ENCODE measurements at regions not wholly inside any gene's neighbourhood (a gene's known extent, or its start where the extent isn't known, plus 50 kb on each side); places are given as distances from the start of the nearest gene placed in this dataset.

- no peak for TF ChIP-seq CTCF (IDR thresholded peaks at IDR 0.05 in 2 of 3, conservative IDR thresholded peaks at IDR 0.05 in 1 of 3; ENCODE audit: borderline replicate concordance in 1 of 3, insufficient read depth in 1 of 3, low read depth in 2 of 3, low read length in 2 of 3)
- no peak for TF ChIP-seq RAD21 (IDR thresholded peaks at IDR 0.05; ENCODE audit: low read depth)
- no peak for TF ChIP-seq JUND (IDR thresholded peaks at IDR 0.05)
- TF ChIP-seq EZH2phosphoT487 (IDR thresholded peaks at IDR 0.05; ENCODE audit: borderline replicate concordance): no peak
- TF ChIP-seq EZH2 (IDR thresholded peaks at IDR 0.05): no peak
- no peak for TF ChIP-seq SP1 (IDR thresholded peaks at IDR 0.05; ENCODE audit: low read depth)
- TF ChIP-seq, protein P1, sequence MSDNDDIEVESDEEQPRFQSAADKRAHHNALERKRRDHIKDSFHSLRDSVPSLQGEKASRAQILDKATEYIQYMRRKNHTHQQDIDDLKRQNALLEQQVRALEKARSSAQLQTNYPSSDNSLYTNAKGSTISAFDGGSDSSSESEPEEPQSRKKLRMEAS (IDR thresholded peaks at IDR 0.05): no peak
- no peak for TF ChIP-seq POLR2A (IDR thresholded peaks at IDR 0.05; ENCODE audit: borderline replicate concordance, extremely low read depth, insufficient read depth, insufficient read length)
- TF ChIP-seq, protein P2, sequence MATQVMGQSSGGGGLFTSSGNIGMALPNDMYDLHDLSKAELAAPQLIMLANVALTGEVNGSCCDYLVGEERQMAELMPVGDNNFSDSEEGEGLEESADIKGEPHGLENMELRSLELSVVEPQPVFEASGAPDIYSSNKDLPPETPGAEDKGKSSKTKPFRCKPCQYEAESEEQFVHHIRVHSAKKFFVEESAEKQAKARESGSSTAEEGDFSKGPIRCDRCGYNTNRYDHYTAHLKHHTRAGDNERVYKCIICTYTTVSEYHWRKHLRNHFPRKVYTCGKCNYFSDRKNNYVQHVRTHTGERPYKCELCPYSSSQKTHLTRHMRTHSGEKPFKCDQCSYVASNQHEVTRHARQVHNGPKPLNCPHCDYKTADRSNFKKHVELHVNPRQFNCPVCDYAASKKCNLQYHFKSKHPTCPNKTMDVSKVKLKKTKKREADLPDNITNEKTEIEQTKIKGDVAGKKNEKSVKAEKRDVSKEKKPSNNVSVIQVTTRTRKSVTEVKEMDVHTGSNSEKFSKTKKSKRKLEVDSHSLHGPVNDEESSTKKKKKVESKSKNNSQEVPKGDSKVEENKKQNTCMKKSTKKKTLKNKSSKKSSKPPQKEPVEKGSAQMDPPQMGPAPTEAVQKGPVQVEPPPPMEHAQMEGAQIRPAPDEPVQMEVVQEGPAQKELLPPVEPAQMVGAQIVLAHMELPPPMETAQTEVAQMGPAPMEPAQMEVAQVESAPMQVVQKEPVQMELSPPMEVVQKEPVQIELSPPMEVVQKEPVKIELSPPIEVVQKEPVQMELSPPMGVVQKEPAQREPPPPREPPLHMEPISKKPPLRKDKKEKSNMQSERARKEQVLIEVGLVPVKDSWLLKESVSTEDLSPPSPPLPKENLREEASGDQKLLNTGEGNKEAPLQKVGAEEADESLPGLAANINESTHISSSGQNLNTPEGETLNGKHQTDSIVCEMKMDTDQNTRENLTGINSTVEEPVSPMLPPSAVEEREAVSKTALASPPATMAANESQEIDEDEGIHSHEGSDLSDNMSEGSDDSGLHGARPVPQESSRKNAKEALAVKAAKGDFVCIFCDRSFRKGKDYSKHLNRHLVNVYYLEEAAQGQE (IDR thresholded peaks at IDR 0.05; ENCODE audit: low read depth): no peak
- no peak for TF ChIP-seq ZFX (IDR thresholded peaks at IDR 0.05)
- no peak for TF ChIP-seq ELF1 (IDR thresholded peaks at IDR 0.05; ENCODE audit: borderline replicate concordance, low read depth)
Observed at GRCh38 chr5:161115941-161116340, 263.9 kb upstream of the ATP10B start.

All from HCT116 (cell line).